Panc1 (cell line): ENCODE measurements at regions not wholly inside any gene's neighbourhood (a gene's known extent, or its start where the extent isn't known, plus 50 kb on each side); places are given as distances from the start of the nearest gene placed in this dataset.

Source experiments
- ATAC-seq: fragments of 200-7000 bp; cut with Tn5 transposase; 2 replicates; pipeline ENCODE4 v1.9.1; 2020; ENCODE audit warnings: mild to moderate bottlenecking, moderate library complexity
- BruUV-seq: library from RNA; stranded (reverse); fragments of 400-500 nt; replicated peaks from 2 replicates; lab custom pipeline; 2021; lab: Mats Ljungman, UMichigan
- CTCF ChIA-PET: fragments of 300-600 bp; sonication (Branson Sonifier 250); formaldehyde crosslinking; loops from one replicate; lab custom pipeline; 2022; ENCODE audit warnings: antibody characterized with exemption; lab: Charles Lee
- POLR2A ChIA-PET: fragments of 300-600 bp; sonication (Branson Sonifier 250); formaldehyde crosslinking; loops from one replicate; lab custom pipeline; 2022; ENCODE audit warnings: antibody characterized with exemption; lab: Charles Lee
- DNase-seq: peaks from one replicate; pipeline ENCODE4 v3.0.0-alpha.2; 2010; ENCODE audit warnings: low read depth, low spot score
- H3K27ac ChIP-seq: 2 replicates; pipeline ENCODE4 v1.5.1; 2011; ENCODE audit warnings: mild to moderate bottlenecking, low read length, inconsistent platforms
- H3K27me3 ChIP-seq: fragments of 200-500 bp; sonication (Bioruptor generic); 2 replicates; pipeline ENCODE4 v1.6.0; 2014; ENCODE audit warnings: low read length, inconsistent platforms; ENCODE audit not compliant: control insufficient read depth, insufficient read depth
- H3K36me3 ChIP-seq: fragments of 200-500 bp; sonication (Bioruptor generic); 2 replicates; pipeline ENCODE4 v1.5.1; 2014; ENCODE audit warnings: inconsistent platforms, mild to moderate bottlenecking, low read length, moderate library complexity; ENCODE audit not compliant: control insufficient read depth, insufficient read depth
- H3K4me1 ChIP-seq: 2 replicates; pipeline ENCODE4 v1.5.1; 2011; ENCODE audit warnings: inconsistent platforms, mild to moderate bottlenecking, low read length, moderate library complexity; ENCODE audit not compliant: control insufficient read depth, insufficient read depth
- H3K4me3 ChIP-seq, 2 experiments: 2 replicates each; pipeline ENCODE4 v1.5.1; 2011 to 2012; ENCODE audit warnings: low read depth in 2 of 2, low read length in 2 of 2, mild to moderate bottlenecking in 2 of 2, inconsistent platforms in 1 of 2, moderate library complexity in 1 of 2
- H3K9me3 ChIP-seq: fragments of 200-500 bp; sonication (Bioruptor generic); 2 replicates; pipeline ENCODE4 v1.5.1; 2014; ENCODE audit warnings: low read depth, mild to moderate bottlenecking, inconsistent platforms, low read length, moderate library complexity; ENCODE audit not compliant: control insufficient read depth, insufficient read depth
- POLR2AphosphoS5 ChIP-seq: IDR thresholded peaks from 2 replicates; pipeline ENCODE4 v1.6.1; 2012; ENCODE audit warnings: mild to moderate bottlenecking, low read depth, low read length, moderate library complexity
- SIN3A ChIP-seq: IDR thresholded peaks from 2 replicates; pipeline ENCODE4 v1.6.1; 2012; ENCODE audit warnings: low read depth, mild to moderate bottlenecking, low read length, moderate library complexity, borderline replicate concordance; ENCODE audit not compliant: insufficient read depth
- TCF7L2 ChIP-seq: IDR thresholded peaks from 2 replicates; pipeline ENCODE4 v1.6.1; 2011; ENCODE audit warnings: mild to moderate bottlenecking, low read depth, low read length, inconsistent platforms
- in situ Hi-C: cut with HindIII; loops from 2 replicates; pipeline ENCODE4 v1.10.0; 2016; ENCODE audit warnings: low sequenced_read_pairs, low pct_unique_long_range_greater_than_20kb
- intact Hi-C: fragments of 100-400 bp; cut with micrococcal nuclease; formaldehyde crosslinking; loops from one replicate; pipeline ENCODE4 v1.10.0; 2022; ENCODE audit not compliant: unreplicated experiment
- TF ChIP-seq, protein P1 (sequence below), 2 experiments: IDR thresholded peaks; 2 replicates each; pipeline ENCODE4 v1.6.1; 2011 to 2012; ENCODE audit warnings: low read depth in 2 of 2, control low read depth in 1 of 2, low read length in 1 of 2, mild to moderate bottlenecking in 1 of 2, moderate library complexity in 1 of 2; ENCODE audit not compliant: insufficient read depth in 1 of 2
- TF ChIP-seq, protein P2 (sequence below): fragments of 450-650 bp; IDR thresholded peaks from 2 replicates; pipeline ENCODE4 v1.5.1; 2017; ENCODE audit warnings: mild to moderate bottlenecking

DNA sequence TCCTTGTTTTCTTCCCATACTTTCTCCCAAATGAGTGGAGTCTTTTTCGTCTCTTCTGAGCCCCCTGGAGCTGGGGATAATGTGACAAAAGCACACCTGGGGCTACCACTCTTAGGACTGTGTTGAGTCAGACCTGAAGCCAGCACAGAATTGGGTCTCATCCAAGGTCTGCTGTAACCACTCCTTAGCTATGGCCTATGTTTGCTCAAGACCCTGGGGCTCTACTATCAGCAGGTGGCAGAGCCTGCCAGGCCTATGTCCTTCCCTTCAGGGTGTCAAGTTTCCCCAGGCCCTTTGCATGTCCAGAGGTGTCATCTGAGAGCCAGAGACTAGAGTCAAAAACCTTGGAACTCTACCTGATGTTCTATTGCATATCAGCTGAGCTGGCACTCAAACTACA, 335.7 kb downstream of the DDX10 start:
- in situ Hi-C loops (no loop called here), intact Hi-C loops (no loop called here)
- no peak for TF ChIP-seq TCF7L2
- TF ChIP-seq, protein P1, sequence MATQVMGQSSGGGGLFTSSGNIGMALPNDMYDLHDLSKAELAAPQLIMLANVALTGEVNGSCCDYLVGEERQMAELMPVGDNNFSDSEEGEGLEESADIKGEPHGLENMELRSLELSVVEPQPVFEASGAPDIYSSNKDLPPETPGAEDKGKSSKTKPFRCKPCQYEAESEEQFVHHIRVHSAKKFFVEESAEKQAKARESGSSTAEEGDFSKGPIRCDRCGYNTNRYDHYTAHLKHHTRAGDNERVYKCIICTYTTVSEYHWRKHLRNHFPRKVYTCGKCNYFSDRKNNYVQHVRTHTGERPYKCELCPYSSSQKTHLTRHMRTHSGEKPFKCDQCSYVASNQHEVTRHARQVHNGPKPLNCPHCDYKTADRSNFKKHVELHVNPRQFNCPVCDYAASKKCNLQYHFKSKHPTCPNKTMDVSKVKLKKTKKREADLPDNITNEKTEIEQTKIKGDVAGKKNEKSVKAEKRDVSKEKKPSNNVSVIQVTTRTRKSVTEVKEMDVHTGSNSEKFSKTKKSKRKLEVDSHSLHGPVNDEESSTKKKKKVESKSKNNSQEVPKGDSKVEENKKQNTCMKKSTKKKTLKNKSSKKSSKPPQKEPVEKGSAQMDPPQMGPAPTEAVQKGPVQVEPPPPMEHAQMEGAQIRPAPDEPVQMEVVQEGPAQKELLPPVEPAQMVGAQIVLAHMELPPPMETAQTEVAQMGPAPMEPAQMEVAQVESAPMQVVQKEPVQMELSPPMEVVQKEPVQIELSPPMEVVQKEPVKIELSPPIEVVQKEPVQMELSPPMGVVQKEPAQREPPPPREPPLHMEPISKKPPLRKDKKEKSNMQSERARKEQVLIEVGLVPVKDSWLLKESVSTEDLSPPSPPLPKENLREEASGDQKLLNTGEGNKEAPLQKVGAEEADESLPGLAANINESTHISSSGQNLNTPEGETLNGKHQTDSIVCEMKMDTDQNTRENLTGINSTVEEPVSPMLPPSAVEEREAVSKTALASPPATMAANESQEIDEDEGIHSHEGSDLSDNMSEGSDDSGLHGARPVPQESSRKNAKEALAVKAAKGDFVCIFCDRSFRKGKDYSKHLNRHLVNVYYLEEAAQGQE (IDR thresholded peaks at IDR 0.05; ENCODE audit: insufficient read depth in 1 of 2, low read depth in 2 of 2, low read length in 1 of 2) = no peak
- TF ChIP-seq, protein P2, sequence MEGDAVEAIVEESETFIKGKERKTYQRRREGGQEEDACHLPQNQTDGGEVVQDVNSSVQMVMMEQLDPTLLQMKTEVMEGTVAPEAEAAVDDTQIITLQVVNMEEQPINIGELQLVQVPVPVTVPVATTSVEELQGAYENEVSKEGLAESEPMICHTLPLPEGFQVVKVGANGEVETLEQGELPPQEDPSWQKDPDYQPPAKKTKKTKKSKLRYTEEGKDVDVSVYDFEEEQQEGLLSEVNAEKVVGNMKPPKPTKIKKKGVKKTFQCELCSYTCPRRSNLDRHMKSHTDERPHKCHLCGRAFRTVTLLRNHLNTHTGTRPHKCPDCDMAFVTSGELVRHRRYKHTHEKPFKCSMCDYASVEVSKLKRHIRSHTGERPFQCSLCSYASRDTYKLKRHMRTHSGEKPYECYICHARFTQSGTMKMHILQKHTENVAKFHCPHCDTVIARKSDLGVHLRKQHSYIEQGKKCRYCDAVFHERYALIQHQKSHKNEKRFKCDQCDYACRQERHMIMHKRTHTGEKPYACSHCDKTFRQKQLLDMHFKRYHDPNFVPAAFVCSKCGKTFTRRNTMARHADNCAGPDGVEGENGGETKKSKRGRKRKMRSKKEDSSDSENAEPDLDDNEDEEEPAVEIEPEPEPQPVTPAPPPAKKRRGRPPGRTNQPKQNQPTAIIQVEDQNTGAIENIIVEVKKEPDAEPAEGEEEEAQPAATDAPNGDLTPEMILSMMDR = no peak
- no peak for TF ChIP-seq POLR2AphosphoS5
- DNase-seq (no peak), ATAC-seq (no peak)
- BruUV-seq = no TSS peak
- Histone ChIP-seq H3K27ac (no peak overlapping the region), H3K4me3 (no peak overlapping the region), H3K27me3 (no peaks in the 10 kb centered on the region), H3K36me3 (no peaks in the 10 kb centered on the region), H3K4me1 (no peaks in the 10 kb centered on the region), H3K9me3 (no peaks in the 10 kb centered on the region)
- POLR2A ChIA-PET = no interaction called here
- CTCF ChIA-PET = no interaction called here

DNA sequence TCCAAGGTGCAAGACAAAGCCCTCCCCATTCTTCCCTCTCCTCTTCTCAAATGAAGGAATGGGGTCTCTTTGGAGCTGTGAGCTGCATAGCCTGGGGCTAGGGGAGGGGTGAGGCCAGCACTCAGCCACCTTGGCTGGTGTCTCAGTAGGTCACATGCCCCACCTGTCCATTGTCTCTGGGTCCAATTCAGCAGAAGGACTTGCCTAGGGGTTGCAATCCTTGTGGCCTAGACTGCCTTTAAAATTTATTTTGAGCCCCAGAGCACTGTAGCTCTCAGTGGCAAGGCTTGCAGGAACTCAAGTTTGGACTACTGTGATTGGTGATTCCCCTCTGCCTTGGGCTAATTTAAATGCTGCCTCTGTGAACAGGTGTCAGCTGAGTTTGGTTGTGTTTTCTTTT, 336.7 kb downstream of the DDX10 start:
- in situ Hi-C loops = no loop called here
- ATAC-seq (no peak), DNase-seq (no peak)
- no peaks in the 10 kb centered on the region for H3K27me3 ChIP-seq
- H3K36me3 ChIP-seq = no peaks in the 10 kb centered on the region
- no peaks in the 10 kb centered on the region for H3K9me3 ChIP-seq
- no peaks in the 10 kb centered on the region for H3K4me1 ChIP-seq
- no peak overlapping the region for H3K27ac ChIP-seq
- CTCF ChIA-PET = no interaction called here
- POLR2A ChIA-PET = no interaction called here
- BruUV-seq = no TSS peak
- intact Hi-C loops = no loop called here
- TF ChIP-seq, protein P1 (IDR thresholded peaks at IDR 0.05; ENCODE audit: insufficient read depth in 1 of 2, low read depth in 2 of 2, low read length in 1 of 2) = no peak
- TF ChIP-seq TCF7L2 (no peak), POLR2AphosphoS5 (no peak), SIN3A (no peak)
- TF ChIP-seq, protein P2 = no peak
- H3K4me3 ChIP-seq = no peak overlapping the region
